Natural killer cell (primary cell): ENCODE measurements at regions not wholly inside any gene's neighbourhood (a gene's known extent, or its start where the extent isn't known, plus 50 kb on each side); places are given as distances from the start of the nearest gene placed in this dataset.

Experiments used
- ATAC-seq, 3 donors: fragments of 150-1000 bp in 2 of 3; fragments of 200-7000 bp in 1 of 3; cut with Tn5 transposase; 1 replicate in 1 of 3; 2 replicates in 2 of 3; pipeline ENCODE4 v1.10.0; 2021; ENCODE audit warnings: mild to moderate bottlenecking in 2 of 3, moderate library complexity in 2 of 3
- DNase-seq, 2 donors: peaks; one replicate each; pipeline versions ENCODE4 v3.0.0 to v3.0.0-alpha.2; 2013 to 2021; ENCODE audit warnings: mixed read lengths in 1 of 2
- H3K27ac ChIP-seq: one replicate; pipeline ENCODE4 v1.5.1; 2013; ENCODE audit warnings: mild to moderate bottlenecking, low read length
- H3K27me3 ChIP-seq: one replicate; pipeline ENCODE4 v1.6.1; 2013; ENCODE audit warnings: low read length; ENCODE audit not compliant: control insufficient read depth, insufficient read depth
- H3K36me3 ChIP-seq: one replicate; pipeline ENCODE4 v1.6.1; 2013; ENCODE audit warnings: low read length; ENCODE audit not compliant: control insufficient read depth, insufficient read depth
- H3K4me1 ChIP-seq: one replicate; pipeline ENCODE4 v1.6.1; 2013; ENCODE audit warnings: low read length; ENCODE audit not compliant: control insufficient read depth, insufficient read depth
- H3K4me3 ChIP-seq: one replicate; pipeline ENCODE4 v1.5.1; 2013; ENCODE audit warnings: low read length
- H3K9me3 ChIP-seq: one replicate; pipeline ENCODE4 v1.6.1; 2013; ENCODE audit warnings: low read length; ENCODE audit not compliant: control insufficient read depth, insufficient read depth
- H3K27ac Mint-ChIP-seq, 2 donors: one replicate each; pipeline ENCODE4 v1.8.0; 2022; ENCODE audit warnings: mild to moderate bottlenecking in 2 of 2, mixed read lengths in 2 of 2, moderate library complexity in 1 of 2
- H3K27me3 Mint-ChIP-seq, 2 donors: one replicate each; pipeline ENCODE4 v1.8.0; 2022; ENCODE audit warnings: low read depth in 2 of 2, mixed read lengths in 2 of 2
- H3K36me3 Mint-ChIP-seq: one replicate; pipeline ENCODE4 v1.8.0; 2022; ENCODE audit warnings: mixed read lengths
- H3K4me1 Mint-ChIP-seq, 2 donors: one replicate each; pipeline ENCODE4 v1.8.0; 2022; ENCODE audit warnings: mixed read lengths in 2 of 2
- H3K4me3 Mint-ChIP-seq: one replicate; pipeline ENCODE4 v1.8.0; 2022; ENCODE audit warnings: mild to moderate bottlenecking, moderate library complexity, mixed read lengths
- H3K9me3 Mint-ChIP-seq, 2 donors: one replicate each; pipeline ENCODE4 v1.8.0; 2022; ENCODE audit warnings: mixed read lengths in 2 of 2
- WGBS: methylation state at CpG from one replicate; pipeline ENCODE4 v1.1.7; 2013; ENCODE audit warnings: missing lambda C conversion rate; ENCODE audit not compliant: insufficient coverage; 5-methylcytosine and 5-hydroxymethylcytosine counted together
- intact Hi-C: fragments of 100-400 bp; cut with micrococcal nuclease; formaldehyde crosslinking; loops from one replicate; pipeline ENCODE4 v1.14.2; 2022
- TF ChIP-seq, protein P1 (sequence below): fragments of 200-600 bp; IDR thresholded peaks from one replicate; pipeline ENCODE4 v1.8.0; 2022; ENCODE audit warnings: antibody characterized with exemption

DNA sequence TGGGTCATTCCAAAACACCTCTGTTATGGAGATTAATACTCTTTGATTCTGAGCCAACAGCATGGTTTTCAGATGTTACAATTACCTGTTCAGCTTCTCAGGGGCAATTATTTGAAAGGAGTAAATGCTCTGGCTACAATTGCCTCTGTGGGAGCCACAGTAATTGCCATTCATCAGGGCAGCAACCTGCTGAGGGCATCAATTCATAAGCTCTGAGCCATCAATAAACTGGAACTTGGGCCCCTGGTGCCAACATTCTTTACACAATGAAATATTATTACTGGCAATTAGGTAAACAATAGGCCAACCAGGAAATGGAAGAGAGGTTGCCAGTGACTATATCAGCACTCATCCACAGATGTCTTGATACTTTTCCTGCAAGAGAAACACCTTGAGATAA lies 660.8 kb downstream of the MECOM start:
- no peak for ATAC-seq
- DNase-seq = no peak
- H3K4me3 ChIP-seq = no peak overlapping the region
- intact Hi-C loops = no loop called here
- H3K4me1 ChIP-seq = no peaks in the 10 kb centered on the region
- H3K27ac ChIP-seq = no peak overlapping the region
- TF ChIP-seq, protein P1, sequence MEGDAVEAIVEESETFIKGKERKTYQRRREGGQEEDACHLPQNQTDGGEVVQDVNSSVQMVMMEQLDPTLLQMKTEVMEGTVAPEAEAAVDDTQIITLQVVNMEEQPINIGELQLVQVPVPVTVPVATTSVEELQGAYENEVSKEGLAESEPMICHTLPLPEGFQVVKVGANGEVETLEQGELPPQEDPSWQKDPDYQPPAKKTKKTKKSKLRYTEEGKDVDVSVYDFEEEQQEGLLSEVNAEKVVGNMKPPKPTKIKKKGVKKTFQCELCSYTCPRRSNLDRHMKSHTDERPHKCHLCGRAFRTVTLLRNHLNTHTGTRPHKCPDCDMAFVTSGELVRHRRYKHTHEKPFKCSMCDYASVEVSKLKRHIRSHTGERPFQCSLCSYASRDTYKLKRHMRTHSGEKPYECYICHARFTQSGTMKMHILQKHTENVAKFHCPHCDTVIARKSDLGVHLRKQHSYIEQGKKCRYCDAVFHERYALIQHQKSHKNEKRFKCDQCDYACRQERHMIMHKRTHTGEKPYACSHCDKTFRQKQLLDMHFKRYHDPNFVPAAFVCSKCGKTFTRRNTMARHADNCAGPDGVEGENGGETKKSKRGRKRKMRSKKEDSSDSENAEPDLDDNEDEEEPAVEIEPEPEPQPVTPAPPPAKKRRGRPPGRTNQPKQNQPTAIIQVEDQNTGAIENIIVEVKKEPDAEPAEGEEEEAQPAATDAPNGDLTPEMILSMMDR = no peak
- H3K36me3 Mint-ChIP-seq = no peaks in the 10 kb centered on the region
- no peaks in the 10 kb centered on the region for H3K9me3 ChIP-seq
- H3K27me3 Mint-ChIP-seq = no peaks in the 10 kb centered on the region
- no peak overlapping the region for H3K4me3 Mint-ChIP-seq
- H3K36me3 ChIP-seq = no peaks in the 10 kb centered on the region
- H3K27me3 ChIP-seq = no peaks in the 10 kb centered on the region
- no peaks in the 10 kb centered on the region for H3K4me1 Mint-ChIP-seq
- H3K27ac Mint-ChIP-seq = no peak overlapping the region
- H3K9me3 Mint-ChIP-seq = peaks cover 6% of the 10 kb centered on the region in 2 donors

DNA sequence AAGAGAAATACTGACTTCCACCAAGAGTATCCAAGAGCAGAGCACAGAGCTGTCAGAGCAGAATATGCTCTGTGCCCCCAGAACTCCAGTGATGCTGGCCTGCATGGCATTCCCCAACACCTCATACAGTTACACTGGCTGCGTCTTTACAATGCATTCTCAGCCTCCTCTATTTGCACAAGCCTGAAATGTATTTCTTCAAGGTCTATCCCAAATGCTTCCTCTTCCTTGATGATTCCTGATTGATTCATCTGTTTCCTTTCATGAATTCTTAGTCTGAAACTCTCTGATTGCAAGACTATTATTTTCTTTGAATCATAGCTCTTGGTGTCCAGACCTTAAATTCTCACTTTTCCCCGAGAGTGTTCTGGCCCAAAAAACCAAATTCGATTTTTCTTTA lies 664.7 kb downstream of the MECOM start:
- H3K4me3 ChIP-seq = no peak overlapping the region
- Mint-ChIP-seq H3K9me3 (peaks cover 9 to 10% of the 10 kb centered on the region in 2 donors), H3K4me3 (no peak overlapping the region), H3K27me3 (no peaks in the 10 kb centered on the region), H3K36me3 (no peaks in the 10 kb centered on the region), H3K4me1 (no peaks in the 10 kb centered on the region), H3K27ac (no peak overlapping the region)
- no peaks in the 10 kb centered on the region for H3K9me3 ChIP-seq
- intact Hi-C loops = no loop called here
- no peaks in the 10 kb centered on the region for H3K36me3 ChIP-seq
- H3K27me3 ChIP-seq = no peaks in the 10 kb centered on the region
- H3K27ac ChIP-seq = no peak overlapping the region
- H3K4me1 ChIP-seq = no peaks in the 10 kb centered on the region
- TF ChIP-seq, protein P1 = no peak
- ATAC-seq = no peak
- 84% methylated on average over 2 of the region's 3 CpGs for whole genome bisulfite sequencing
- DNase-seq = no peak

DNA sequence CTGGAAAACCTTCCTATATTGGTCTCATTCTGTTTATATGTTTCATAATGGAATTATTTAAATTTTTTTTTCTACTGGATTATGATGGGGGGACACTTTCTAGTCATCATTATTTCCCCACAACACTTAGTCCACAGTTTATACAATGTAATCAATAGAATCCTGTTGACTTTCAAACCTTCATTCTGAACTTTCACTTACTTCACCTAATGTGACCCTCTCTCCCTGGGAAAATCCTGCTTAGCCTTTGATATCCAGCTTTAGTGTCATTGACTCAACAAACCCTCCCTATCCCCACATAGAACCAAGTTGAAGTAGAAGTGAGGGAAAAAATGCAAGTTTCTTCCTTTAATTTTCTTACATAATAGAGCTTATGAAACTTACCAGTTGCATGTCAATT lies 666.0 kb downstream of the MECOM start:
- Mint-ChIP-seq H3K27me3 (no peaks in the 10 kb centered on the region), H3K4me1 (no peaks in the 10 kb centered on the region), H3K36me3 (no peaks in the 10 kb centered on the region), H3K27ac (no peak overlapping the region), H3K9me3 (peaks cover 9 to 10% of the 10 kb centered on the region in 2 donors), H3K4me3 (no peak overlapping the region)
- H3K27ac ChIP-seq = no peak overlapping the region
- ATAC-seq = no peak
- intact Hi-C loops = no loop called here
- DNase-seq = no peak
- H3K9me3 ChIP-seq = no peaks in the 10 kb centered on the region
- no peaks in the 10 kb centered on the region for H3K27me3 ChIP-seq
- TF ChIP-seq, protein P1 = no peak
- no peaks in the 10 kb centered on the region for H3K36me3 ChIP-seq
- no peaks in the 10 kb centered on the region for H3K4me1 ChIP-seq
- no peak overlapping the region for H3K4me3 ChIP-seq

DNA sequence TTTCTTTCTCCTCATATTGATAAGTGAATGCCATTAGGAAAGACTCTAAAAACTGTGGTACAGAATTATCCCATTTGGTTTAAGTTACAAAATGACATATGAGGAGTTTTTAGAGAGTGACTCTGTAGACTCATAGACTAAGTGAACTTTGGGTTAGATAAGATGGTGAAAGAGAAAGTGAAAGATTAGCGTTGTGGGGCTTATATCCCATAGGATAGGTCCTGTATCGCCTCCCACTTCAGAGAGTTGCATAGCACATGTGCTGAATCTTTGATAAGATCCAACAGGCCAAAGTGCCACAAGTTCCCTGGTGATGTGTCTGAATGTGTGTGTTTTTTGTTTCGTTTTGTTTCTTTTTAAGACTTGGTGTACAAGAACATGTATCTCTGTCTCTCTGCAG lies 666.9 kb downstream of the MECOM start:
- intact Hi-C loops = no loop called here
- 86% methylated on average over 3 of the region's 3 CpGs for WGBS
- no peak for DNase-seq

More for the DNA sequence above, 666.9 kb downstream of the MECOM start:
- Histone ChIP-seq H3K27ac (no peak overlapping the region), H3K36me3 (no peaks in the 10 kb centered on the region), H3K4me1 (no peaks in the 10 kb centered on the region), H3K4me3 (no peak overlapping the region), H3K9me3 (no peaks in the 10 kb centered on the region), H3K27me3 (no peaks in the 10 kb centered on the region)
- Mint-ChIP-seq H3K4me3 (no peak overlapping the region), H3K9me3 (peaks cover 13 to 17% of the 10 kb centered on the region in 2 donors), H3K27me3 (no peaks in the 10 kb centered on the region), H3K27ac (no peak overlapping the region), H3K4me1 (no peaks in the 10 kb centered on the region), H3K36me3 (no peaks in the 10 kb centered on the region)
- ATAC-seq = no peak
- TF ChIP-seq, protein P1 = no peak
